Inferior parietal cortex (tissue), 1 donor: ENCODE measurements at regions not wholly inside any gene's neighbourhood (a gene's known extent, or its start where the extent isn't known, plus 50 kb on each side); places are given as distances from the start of the nearest gene placed in this dataset.

ENCODE experiments used
- DNase-seq: peaks from one replicate; pipeline ENCODE4 v3.0.0-alpha.2; 2016; ENCODE audit errors: extremely low spot score

DNA sequence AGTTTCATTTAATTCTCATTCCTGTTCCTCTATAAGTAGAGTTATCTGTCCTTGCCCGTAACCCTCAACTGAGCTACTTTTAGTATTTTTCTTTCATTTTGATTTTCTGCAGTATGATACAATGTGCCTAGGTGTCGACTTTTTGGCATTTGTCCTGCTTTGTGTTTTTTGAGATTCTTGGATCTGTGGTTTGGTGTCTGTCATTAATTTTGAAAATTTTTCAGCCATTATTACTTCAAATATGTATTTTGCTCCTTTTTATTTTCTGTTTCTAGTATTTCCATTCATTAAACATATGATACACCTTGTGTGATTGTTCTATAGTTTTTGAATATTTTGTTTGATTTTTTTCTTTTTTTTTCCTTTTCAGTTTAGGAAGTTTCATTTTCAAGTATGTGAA, 598.9 kb downstream of the SPOCK3 start:
- no peak for DNase-seq

DNA sequence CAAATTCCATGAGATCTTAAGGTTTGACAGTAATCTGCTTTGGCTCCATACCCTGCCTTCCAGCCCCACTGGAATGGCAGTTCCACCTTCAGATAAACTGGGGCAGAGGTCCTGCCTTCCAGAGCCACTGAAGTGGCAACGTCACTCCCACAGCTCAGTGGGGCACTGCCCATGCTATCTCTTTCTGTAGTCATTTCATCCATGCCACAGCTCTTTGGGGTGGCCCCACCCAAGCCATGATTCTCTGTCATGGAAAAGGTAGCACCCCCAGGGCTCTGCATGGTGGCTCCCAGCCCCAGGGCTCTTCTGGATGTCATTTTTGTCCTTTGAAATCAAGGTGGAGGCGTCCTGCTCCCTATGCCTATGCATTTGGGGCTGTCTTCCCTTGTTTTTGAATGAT, 596.5 kb downstream of the SPOCK3 start:
- no peak for DNase-seq

DNA sequence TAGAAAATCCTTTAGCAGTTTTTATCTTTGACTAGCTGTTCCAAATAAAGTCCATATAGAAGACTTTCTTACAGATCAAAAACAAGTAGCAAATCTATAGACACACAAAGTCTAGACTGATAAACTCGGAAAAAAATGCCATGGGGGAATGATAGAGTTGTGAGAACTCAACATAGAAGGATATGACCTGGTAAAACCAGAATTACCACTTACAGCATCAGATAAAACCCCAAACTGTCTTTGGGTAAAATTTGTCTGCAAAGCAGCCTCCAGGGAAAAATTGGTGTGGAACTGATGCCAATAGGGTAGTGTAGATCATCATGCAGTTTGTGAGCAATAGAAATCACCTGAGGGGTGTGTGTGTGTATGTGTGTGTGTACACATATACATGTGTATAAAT, 579.1 kb downstream of the SPOCK3 start:
- no peak for DNase-seq

DNA sequence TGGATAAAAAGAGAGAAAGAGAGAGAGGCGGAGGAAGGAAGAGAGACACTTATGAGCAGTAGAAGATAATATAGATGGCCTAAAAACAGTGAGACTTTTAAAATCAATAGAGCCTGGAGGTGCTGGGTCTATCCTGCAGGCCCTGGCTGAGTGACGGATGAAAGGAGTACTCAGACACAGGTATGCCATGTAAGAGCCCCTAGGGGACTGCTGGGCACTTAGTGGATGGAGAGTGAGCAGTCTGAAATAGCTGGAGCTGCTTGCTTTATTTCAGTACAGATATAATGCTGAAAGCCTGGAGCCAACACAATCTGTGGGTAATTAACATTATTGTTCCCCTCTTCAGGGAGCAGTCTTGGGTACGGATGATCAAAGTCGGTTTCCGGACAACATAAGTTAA, 578.6 kb downstream of the SPOCK3 start:
- no peak for DNase-seq

DNA sequence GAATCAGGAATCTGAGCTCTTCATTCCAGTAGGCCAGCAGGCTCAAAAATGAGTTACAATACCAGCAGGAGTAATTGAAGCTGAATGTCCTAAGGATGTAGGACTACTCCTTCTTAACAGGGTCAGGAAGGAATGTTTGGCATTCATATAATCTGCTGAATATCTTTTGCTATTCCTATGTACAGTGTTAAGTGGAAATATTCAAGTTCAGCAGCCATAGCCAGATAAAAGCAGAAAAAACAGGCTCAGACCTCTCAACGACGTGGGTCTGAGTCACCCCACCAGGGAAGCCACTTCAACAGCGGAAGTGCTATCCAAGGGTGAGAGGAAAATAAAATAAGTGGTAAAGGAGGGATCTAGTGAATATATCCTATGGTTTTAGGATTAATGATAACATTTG, 577.0 kb downstream of the SPOCK3 start:
- no peak for DNase-seq

DNA sequence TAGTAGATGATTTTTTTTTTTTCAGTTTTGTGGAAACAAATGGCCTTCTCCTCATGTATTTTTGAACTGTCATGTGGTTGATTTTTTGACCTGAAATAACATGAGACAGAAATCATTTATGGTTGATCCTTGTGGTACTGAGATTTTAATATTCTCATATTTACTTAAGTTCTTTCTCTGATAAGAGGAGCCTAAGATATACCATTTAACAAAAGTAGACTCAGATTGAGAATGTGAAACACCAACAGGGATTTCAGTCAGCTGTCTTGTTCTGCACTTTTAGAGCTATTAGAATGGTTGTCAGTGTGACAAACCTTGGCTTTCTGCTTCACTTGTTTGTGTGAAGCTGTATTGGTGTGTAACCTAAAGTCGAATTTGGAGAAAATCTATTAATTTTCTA, 575.7 kb downstream of the SPOCK3 start:
- no peak for DNase-seq

DNA sequence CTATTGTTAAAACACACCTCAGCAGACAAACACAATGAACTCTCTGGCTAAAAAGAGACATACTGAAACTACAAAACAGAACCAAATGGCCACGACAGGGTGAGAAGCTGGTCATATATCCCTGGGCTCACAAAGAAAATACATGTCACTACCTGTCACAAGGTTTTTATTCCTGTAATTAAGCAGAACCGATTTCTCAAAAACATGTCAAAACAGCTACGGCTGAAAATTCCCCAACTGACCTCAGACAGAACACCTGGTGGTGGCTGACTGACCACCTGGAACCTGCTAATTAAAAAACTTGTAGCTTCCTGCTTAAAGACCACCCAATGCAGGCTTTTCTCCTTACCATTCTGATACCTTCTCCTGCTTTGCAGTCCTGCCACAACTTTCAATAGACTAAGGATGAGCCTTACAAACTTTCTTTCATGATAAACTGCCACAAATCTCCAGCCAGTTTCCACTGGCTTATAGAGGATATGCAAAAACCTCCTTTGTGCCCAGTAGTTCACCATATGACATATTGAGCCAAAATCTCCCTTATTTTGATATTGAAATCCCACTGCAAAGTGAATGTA, 571.9 kb downstream of the SPOCK3 start:
- DNase-seq, result no peak

DNA sequence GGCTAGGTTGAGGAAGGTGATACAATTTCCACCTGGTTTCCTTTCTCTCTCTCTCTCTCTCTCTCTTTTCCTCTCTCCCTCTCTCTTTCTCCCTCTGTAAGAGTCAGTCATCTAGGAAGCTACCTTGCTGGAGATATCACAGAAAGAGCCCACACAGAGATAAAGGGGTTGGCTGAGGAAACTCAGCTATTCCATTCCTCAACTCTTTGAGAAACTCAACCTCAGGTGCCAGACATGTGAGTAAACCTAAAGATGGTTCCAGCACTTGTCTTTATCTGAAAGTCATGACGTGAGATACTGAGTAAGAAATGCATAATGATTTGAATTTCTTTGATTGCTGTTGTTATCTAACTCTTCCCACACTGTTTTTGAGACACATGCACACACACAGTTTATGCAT, 564.0 kb downstream of the SPOCK3 start:
- DNase-seq, result no peak

DNA sequence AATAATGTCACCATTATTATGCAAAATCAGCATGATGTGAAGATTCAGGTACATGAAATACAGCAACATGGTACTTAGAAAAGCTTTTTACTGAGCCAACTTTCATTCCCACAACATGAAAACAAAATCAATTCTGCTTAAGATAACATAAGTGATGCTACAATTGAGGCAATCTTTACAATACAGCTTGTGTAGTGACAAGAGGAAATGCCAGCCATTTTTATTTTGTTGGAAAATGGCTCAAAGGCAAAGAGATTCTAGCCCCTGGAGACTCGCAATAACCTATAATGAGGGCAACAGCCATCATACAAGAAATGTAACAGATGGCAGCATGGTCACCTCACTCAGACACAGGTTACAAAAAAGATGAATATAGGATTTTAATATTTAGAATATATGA, 560.4 kb downstream of the SPOCK3 start:
- DNase-seq, result no peak

DNA sequence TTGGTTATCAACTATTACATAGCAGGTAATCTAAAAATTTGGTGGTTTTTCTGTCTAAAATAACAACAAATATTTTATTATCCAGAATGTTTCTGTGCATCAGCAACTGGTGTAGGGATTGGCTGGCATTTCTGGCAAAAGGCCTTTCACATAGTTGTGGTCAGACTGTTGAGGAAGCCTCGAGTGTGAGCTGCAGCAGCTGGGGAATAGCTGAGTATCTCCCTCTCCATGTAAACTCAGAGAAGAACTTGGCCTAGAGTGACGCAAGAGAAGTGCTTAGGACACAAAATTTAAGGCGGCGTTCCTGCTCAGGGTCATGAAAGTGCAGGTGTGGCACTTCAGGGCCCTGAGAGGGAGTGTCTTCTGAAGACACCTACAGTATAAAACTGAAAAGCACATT, 558.9 kb downstream of the SPOCK3 start:
- DNase-seq, result no peak

DNA sequence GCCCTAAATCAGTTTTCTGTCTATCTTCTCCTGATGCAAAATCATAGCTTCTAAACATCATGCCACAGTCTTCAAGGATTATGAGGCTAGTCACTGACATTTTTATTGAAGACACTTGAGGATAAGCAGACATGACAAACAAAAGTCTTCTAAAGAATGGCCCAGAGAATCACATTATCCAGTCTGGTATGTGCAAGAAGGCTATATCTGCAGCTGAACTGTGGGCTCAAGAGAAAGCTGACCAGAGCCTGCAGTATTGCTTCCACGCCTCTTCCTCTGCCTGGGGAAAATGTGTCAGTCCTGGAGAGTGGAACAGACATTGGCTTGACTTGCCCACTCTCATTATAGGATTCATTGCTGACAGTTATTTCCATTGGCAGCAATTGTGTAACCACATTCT, 553.5 kb downstream of the SPOCK3 start:
- no peak for DNase-seq

DNA sequence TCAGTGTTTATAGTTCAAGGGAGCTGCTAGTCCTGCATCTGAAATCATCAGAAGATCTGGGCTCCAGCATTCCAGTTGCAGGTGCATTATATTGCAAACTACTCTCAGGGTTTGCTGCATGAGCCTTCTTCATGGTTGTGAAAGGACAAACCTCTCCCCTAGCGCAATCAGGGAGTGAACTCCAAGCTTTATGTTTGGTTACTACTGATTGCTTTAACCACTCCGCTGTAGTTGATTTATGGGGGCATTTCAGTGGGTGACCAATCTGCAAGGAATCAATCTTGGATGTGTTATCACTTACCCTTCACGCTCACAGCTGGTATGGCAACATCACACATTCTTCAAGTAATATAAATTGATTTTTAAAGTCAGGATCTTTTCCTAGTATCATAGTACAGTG, 552.1 kb downstream of the SPOCK3 start:
- no peak for DNase-seq
